ENCODE measurements at regions not wholly inside any gene's neighbourhood (a gene's known extent, or its start where the extent isn't known, plus 50 kb on each side); places are given as distances from the start of the nearest gene placed in this dataset.

DNA sequence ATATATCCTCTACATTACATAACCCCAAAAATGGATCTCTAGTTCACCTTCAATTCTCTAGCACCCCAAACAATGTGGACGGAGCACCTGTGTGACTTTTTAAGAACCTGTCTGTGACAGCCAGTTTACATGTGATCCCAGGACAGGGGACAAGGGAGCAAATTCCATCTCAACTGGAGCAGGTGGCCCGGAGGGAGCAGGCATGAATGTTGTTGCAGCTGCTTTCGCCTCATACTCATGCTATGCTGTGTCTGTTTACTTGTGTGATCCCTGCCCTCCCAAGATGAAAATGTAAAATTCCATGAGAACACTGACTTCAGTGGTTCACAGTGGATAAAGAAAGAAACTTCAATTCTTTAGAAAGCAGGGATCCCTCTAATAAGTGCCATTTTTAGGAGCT, 600.3 kb downstream of the CDH26 start:
- no peak overlapping the region for H3K27ac Mint-ChIP-seq
- H3K9me3 Mint-ChIP-seq: no peaks in the 10 kb centered on the region
- H3K4me3 ChIP-seq (ENCODE audit: low read length): no peak overlapping the region
- H3K4me3 Mint-ChIP-seq: no peak overlapping the region
- TF ChIP-seq, protein P1, sequence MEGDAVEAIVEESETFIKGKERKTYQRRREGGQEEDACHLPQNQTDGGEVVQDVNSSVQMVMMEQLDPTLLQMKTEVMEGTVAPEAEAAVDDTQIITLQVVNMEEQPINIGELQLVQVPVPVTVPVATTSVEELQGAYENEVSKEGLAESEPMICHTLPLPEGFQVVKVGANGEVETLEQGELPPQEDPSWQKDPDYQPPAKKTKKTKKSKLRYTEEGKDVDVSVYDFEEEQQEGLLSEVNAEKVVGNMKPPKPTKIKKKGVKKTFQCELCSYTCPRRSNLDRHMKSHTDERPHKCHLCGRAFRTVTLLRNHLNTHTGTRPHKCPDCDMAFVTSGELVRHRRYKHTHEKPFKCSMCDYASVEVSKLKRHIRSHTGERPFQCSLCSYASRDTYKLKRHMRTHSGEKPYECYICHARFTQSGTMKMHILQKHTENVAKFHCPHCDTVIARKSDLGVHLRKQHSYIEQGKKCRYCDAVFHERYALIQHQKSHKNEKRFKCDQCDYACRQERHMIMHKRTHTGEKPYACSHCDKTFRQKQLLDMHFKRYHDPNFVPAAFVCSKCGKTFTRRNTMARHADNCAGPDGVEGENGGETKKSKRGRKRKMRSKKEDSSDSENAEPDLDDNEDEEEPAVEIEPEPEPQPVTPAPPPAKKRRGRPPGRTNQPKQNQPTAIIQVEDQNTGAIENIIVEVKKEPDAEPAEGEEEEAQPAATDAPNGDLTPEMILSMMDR (conservative IDR thresholded peaks at IDR 0.05): no peak
- no peak overlapping the region for H3K9ac ChIP-seq (ENCODE audit: extremely low read depth, low read length, poor library complexity, severe bottlenecking)
- no peaks in the 10 kb centered on the region for H3K4me1 ChIP-seq (ENCODE audit: control insufficient read depth, insufficient read depth, low read length)
- H3K27me3 ChIP-seq (ENCODE audit: control insufficient read depth, insufficient read depth, low read length, poor library complexity, severe bottlenecking): no peaks in the 10 kb centered on the region
- H3K9me3 ChIP-seq (ENCODE audit: control insufficient read depth, low read length): no peaks in the 10 kb centered on the region
- WGBS, 2 experiments (ENCODE audit: insufficient coverage in 1 of 2, insufficient read length in 1 of 2): 88 to 100% methylated on average over 1 to 3 of the region's 3 CpGs
- peaks cover 9% of the 10 kb centered on the region for H3K4me1 Mint-ChIP-seq
- no peaks in the 10 kb centered on the region for H3K36me3 Mint-ChIP-seq (ENCODE audit: low read depth)
- no peak overlapping the region for H3K27ac ChIP-seq (ENCODE audit: low read depth, low read length)
- DNase-seq: no peak
- no peaks in the 10 kb centered on the region for H3K36me3 ChIP-seq (ENCODE audit: control insufficient read depth, insufficient read depth, low read length)
- H3K27me3 Mint-ChIP-seq (ENCODE audit: insufficient read depth): peaks cover 3% of the 10 kb centered on the region

DNA sequence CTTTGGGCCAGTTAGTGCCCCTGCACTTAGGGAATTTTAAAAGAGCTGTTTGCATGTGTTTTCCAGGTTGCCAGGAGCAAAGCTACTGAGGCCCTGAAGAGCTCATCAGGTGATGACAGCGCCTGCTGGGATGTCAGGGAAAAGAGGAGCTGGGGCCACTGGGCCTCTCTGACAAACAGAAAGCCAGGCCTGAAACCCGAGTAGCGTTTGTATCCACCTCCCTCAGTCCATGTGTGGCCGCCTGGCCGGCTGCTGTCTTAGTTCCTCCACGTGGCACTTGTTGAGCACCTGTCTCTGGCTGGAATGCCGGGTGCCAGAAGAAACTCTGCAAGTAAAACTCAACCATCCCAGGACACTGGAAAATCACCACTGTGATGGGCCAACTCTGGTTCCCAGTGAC, 601.2 kb downstream of the CDH26 start:
- Mint-ChIP-seq H3K36me3 (ENCODE audit: low read depth) (no peaks in the 10 kb centered on the region), H3K9me3 (no peaks in the 10 kb centered on the region), H3K4me3 (no peak overlapping the region), H3K4me1 (peaks cover 13% of the 10 kb centered on the region), H3K27ac (no peak overlapping the region), H3K27me3 (ENCODE audit: insufficient read depth) (peaks cover 3% of the 10 kb centered on the region)
- Histone ChIP-seq H3K4me1 (ENCODE audit: control insufficient read depth, insufficient read depth, low read length) (no peaks in the 10 kb centered on the region), H3K4me3 (ENCODE audit: low read length) (no peak overlapping the region), H3K27me3 (ENCODE audit: control insufficient read depth, insufficient read depth, low read length, poor library complexity, severe bottlenecking) (no peaks in the 10 kb centered on the region), H3K9me3 (ENCODE audit: control insufficient read depth, low read length) (no peaks in the 10 kb centered on the region), H3K9ac (ENCODE audit: extremely low read depth, low read length, poor library complexity, severe bottlenecking) (no peak overlapping the region), H3K27ac (ENCODE audit: low read depth, low read length) (no peak overlapping the region), H3K36me3 (ENCODE audit: control insufficient read depth, insufficient read depth, low read length) (no peaks in the 10 kb centered on the region)
- WGBS, 2 experiments (ENCODE audit: insufficient coverage in 1 of 2, insufficient read length in 1 of 2): 33 to 47% methylated on average over 7 of the region's 7 CpGs
- DNase-seq: peak; percentile 83
- TF ChIP-seq, protein P1 (conservative IDR thresholded peaks at IDR 0.05): no peak

DNA sequence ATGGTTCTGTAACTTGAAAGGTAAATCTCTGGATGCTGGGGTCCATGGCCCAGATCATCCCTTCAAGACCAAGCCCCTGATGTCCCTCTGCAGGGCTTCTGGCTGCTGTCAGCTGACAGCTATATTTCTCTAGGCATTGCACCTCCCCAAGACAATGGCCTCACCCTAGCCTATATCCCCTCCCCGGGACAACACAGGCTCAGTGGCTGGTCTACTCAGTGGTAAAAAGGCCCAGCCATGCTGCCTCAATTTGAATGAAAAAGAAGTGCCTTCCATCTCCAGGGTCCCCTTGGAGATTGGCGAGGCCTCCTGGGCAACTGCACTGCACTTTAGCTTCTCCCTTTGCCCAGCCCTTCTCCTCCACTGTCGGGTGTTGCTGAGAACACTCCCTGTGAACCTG, 602.8 kb downstream of the CDH26 start:
- TF ChIP-seq, protein P1 (conservative IDR thresholded peaks at IDR 0.05): no peak
- 65 to 85% methylated on average over 2 to 3 of the region's 3 CpGs for WGBS, 2 experiments (ENCODE audit: insufficient coverage in 1 of 2, insufficient read length in 1 of 2)
- no peaks in the 10 kb centered on the region for H3K9me3 ChIP-seq (ENCODE audit: control insufficient read depth, low read length)
- DNase-seq: no peak
- H3K27ac Mint-ChIP-seq: no peak overlapping the region
- no peak overlapping the region for H3K4me3 ChIP-seq (ENCODE audit: low read length)
- no peaks in the 10 kb centered on the region for H3K27me3 Mint-ChIP-seq (ENCODE audit: insufficient read depth)
- H3K36me3 Mint-ChIP-seq (ENCODE audit: low read depth): no peaks in the 10 kb centered on the region
- H3K9me3 Mint-ChIP-seq: no peaks in the 10 kb centered on the region
- H3K27me3 ChIP-seq (ENCODE audit: control insufficient read depth, insufficient read depth, low read length, poor library complexity, severe bottlenecking): no peaks in the 10 kb centered on the region
- H3K4me1 ChIP-seq (ENCODE audit: control insufficient read depth, insufficient read depth, low read length): no peaks in the 10 kb centered on the region
- no peak overlapping the region for H3K27ac ChIP-seq (ENCODE audit: low read depth, low read length)
- no peak overlapping the region for H3K9ac ChIP-seq (ENCODE audit: extremely low read depth, low read length, poor library complexity, severe bottlenecking)
- H3K4me1 Mint-ChIP-seq: peaks cover 18% of the 10 kb centered on the region
- H3K36me3 ChIP-seq (ENCODE audit: control insufficient read depth, insufficient read depth, low read length): no peaks in the 10 kb centered on the region
- H3K4me3 Mint-ChIP-seq: no peak overlapping the region

All from endodermal cell (in vitro differentiated cells).